GM20000 (cell line): ENCODE measurements at regions not wholly inside any gene's neighbourhood (a gene's known extent, or its start where the extent isn't known, plus 50 kb on each side); places are given as distances from the start of the nearest gene placed in this dataset.

Experiments used
- DNase-seq: peaks from one replicate; pipeline ENCODE4 v3.0.0; 2012; ENCODE audit warnings: low spot score
- CTCF ChIP-seq: IDR thresholded peaks from 2 replicates; pipeline ENCODE4 v1.5.1; 2012; ENCODE audit warnings: mild to moderate bottlenecking, control low read depth; ENCODE audit errors: extremely low read depth, missing control alignments

DNA sequence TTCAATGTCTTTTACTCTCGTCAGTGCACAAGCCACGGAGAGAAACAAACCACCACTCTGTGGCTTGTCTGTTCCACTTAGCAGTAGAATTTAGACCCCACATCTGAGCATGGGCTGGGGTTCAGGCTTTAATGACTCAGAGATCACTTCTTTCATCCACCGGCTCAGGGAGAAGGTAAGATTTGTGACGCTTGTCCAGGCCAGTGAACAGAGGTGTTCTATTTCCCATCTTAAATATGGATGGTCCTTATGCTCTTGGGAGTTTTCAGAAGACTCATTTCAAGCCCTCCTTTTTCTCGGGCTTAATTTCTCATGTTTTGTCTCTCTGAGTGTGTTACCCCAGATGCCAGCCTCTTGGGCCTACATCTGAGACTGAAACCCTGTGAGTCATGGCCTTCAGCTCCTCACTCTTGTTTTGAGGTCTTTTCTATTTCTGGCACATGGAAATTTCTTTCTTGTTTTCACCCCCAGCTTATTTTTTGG is 127.4 kb upstream of the SFRP2 start:
- TF ChIP-seq CTCF, result no peak
- DNase-seq, result peak; percentile 5

- DNase-seq, result no peak
- TF ChIP-seq CTCF, result no peak
Observed at GRCh38 chr4:153912301-153912700, 123.4 kb upstream of the SFRP2 start.

- DNase-seq, result no peak
- TF ChIP-seq CTCF, result no peak
Observed at GRCh38 chr4:153909672-153910071, 120.8 kb upstream of the SFRP2 start.

DNA sequence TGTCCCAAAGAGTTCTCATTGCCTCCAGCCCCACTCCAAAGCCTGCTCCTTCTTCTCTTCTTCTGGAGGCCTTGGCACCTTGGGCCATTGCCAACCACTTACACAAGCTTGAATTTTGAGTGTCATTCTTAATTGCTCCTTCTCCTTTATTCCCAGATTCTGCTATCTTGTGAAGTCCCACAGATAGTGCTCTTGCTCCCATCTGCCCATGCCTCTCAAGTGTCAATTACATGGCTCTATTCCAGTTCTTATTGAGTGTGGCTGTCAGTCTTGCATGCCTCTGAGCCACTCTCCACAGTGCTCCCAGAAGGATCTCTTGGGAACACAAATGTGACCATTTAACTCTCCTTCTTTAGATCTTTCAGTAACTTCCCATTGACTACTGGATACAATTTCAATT is 117.3 kb upstream of the SFRP2 start:
- no peak for DNase-seq
- TF ChIP-seq CTCF, result no peak

DNA sequence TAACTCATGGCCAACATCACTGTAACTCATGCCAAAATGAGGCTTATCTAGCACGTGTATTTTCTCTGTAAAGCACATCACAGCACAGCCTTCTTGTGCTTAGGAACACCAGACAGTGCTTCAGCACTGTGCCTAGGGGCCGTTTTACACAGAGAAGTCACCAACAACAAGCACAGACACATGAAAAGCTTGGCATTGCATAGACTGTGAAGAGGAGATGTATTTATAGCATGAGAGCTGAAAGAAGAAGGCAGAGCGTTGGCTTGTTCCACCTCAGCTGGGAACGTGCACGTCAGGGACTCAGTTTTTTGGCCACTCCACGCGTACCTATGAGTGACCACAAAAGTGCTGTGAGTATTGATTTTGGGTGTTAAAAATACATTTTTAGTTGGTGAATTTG is 116.3 kb upstream of the SFRP2 start:
- no peak for DNase-seq
- no peak for TF ChIP-seq CTCF

DNA sequence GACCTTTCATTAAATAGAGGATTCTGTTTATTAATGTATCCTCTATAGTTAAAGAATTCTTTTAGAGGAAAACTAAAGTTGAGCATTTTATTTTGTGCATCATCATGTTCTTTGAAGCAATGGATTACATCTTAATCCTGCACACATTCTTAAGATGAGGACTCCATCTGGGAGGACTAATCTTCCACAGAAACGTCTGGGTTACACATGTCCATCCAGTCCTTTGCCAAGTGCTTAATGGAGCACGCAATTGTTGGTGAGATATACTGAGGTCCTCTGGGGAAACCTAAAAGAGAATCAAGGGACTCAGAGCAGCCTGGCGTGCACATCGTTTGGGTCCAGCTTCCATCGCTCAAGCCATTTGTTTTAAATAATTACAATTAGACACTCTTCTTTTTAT is 115.1 kb upstream of the SFRP2 start:
- TF ChIP-seq CTCF, result no peak
- no peak for DNase-seq

GRCh38 chr4:153901220-153901619 is 112.3 kb upstream of the SFRP2 start:
- DNase-seq, result no peak
- TF ChIP-seq CTCF, result no peak
